Hepatocyte (in vitro differentiated cells): ENCODE measurements at regions not wholly inside any gene's neighbourhood (a gene's known extent, or its start where the extent isn't known, plus 50 kb on each side); places are given as distances from the start of the nearest gene placed in this dataset.

Experiments
- CTCF ChIP-seq: fragments of 200-600 bp; sonication (generic); IDR thresholded peaks from 2 replicates; pipeline ENCODE4 v1.5.1; 2016; ENCODE audit warnings: antibody characterized with exemption, mild to moderate bottlenecking; ENCODE audit not compliant: poor library complexity
- EZH2 ChIP-seq: fragments of 200-600 bp; sonication (generic); IDR thresholded peaks from 2 replicates; pipeline ENCODE4 v1.6.1; 2016; ENCODE audit warnings: antibody characterized with exemption, mild to moderate bottlenecking, borderline replicate concordance
- EZH2phosphoT487 ChIP-seq: fragments of 200-600 bp; sonication (generic); IDR thresholded peaks from one replicate; pipeline ENCODE4 v1.6.1; 2018; ENCODE audit warnings: antibody characterized with exemption, mild to moderate bottlenecking, low read depth, moderate library complexity; ENCODE audit not compliant: unreplicated experiment, severe bottlenecking

DNA sequence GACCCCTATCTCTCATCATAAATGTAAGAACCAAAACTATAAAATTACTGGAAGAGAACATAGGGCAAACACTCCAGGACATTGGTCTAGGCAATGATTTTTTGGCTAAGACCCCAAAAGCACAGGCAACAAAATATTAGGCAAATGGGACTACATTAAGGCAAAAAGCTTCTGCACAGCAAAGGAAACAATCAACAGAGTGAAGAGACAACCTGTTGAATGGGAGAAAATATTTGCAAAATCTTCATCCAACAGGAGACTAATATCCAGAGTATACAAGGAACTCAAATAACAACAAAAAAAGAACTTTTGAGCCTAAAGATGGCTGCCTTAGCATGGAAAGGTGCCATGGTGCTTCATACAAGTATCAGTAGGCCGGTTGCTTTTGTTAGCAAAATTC, 111.1 kb upstream of the FMR1 start:
- TF ChIP-seq EZH2 = no peak
- TF ChIP-seq EZH2phosphoT487 = no peak
- TF ChIP-seq CTCF = no peak
